Endothelial cell of umbilical vein (primary cell): ENCODE measurements at regions not wholly inside any gene's neighbourhood (a gene's known extent, or its start where the extent isn't known, plus 50 kb on each side); places are given as distances from the start of the nearest gene placed in this dataset.

Experiments
- BruUV-seq: library from RNA; stranded (reverse); fragments of 400-500 nt; replicated peaks from 2 replicates; lab custom pipeline; 2021; lab: Mats Ljungman, UMichigan
- CTCF ChIA-PET: fragments of 300-600, 350-600 bp; sonication (Branson Sonifier 250); formaldehyde crosslinking; loops from one replicate; lab custom pipeline; 2021; ENCODE audit warnings: antibody characterized with exemption, inconsistent platforms; lab: Charles Lee
- POLR2A ChIA-PET: fragments of 300-600, 350-600 bp; sonication (Branson Sonifier 250); formaldehyde crosslinking; loops from one replicate; lab custom pipeline; 2021; ENCODE audit warnings: antibody characterized with exemption, inconsistent platforms; lab: Charles Lee
- DNase-seq: peaks from one replicate; pipeline ENCODE4 v3.0.0-alpha.2; 2011; ENCODE audit warnings: low read depth, low spot score
- FAIRE-seq: peaks from 2 replicates; lab custom pipeline; 2011; peaks lifted over from hg19 to GRCh38; lab: Jason Lieb, UNC
- H2AFZ ChIP-seq: 2 replicates; pipeline ENCODE4 v1.6.0; 2012; ENCODE audit warnings: low read depth, low read length, control low read depth, inconsistent platforms
- H3K27ac ChIP-seq: 2 replicates; pipeline ENCODE4 v1.5.1; 2011; ENCODE audit warnings: low read depth, mild to moderate bottlenecking, control low read depth, low read length, moderate library complexity; ENCODE audit not compliant: insufficient read depth
- H3K27me3 ChIP-seq, 2 experiments: 2 replicates each; pipeline versions ENCODE4 v1.6.0 to v1.6.1; 2011; ENCODE audit warnings: low read length in 2 of 2, mixed read lengths in 1 of 2; ENCODE audit not compliant: control insufficient read depth in 2 of 2, insufficient read depth in 2 of 2
- H3K36me3 ChIP-seq, 2 experiments: 2 replicates in 1 of 2; 3 replicates in 1 of 2; pipeline ENCODE4 v1.5.1; 2011; ENCODE audit warnings: low read length in 2 of 2, mild to moderate bottlenecking in 1 of 2, moderate library complexity in 1 of 2; ENCODE audit not compliant: control insufficient read depth in 2 of 2, insufficient read depth in 2 of 2; ENCODE audit errors: extremely low read depth in 1 of 2
- H3K4me1 ChIP-seq: 3 replicates; pipeline ENCODE4 v1.5.1; 2011; ENCODE audit warnings: mild to moderate bottlenecking, low read length; ENCODE audit not compliant: control insufficient read depth, insufficient read depth; ENCODE audit errors: extremely low read depth
- H3K4me2 ChIP-seq: 2 replicates; pipeline ENCODE4 v1.6.1; 2011; ENCODE audit warnings: low read length, control low read depth, mixed read lengths; ENCODE audit not compliant: insufficient read depth
- H3K4me3 ChIP-seq, 3 experiments: fragments of 200-600 bp in 1 of 3; sonication (generic), shearing (Covaris generic) in 1 of 3; replicated peaks in 1 of 3; 2 replicates each; pipeline ENCODE4 v1.5.1; 2011 to 2016; ENCODE audit warnings: control low read depth in 3 of 3, low read length in 3 of 3, mild to moderate bottlenecking in 2 of 3, inconsistent platforms in 1 of 3, low read depth in 1 of 3, moderate library complexity in 1 of 3; ENCODE audit not compliant: insufficient read depth in 1 of 3
- H3K79me2 ChIP-seq: 2 replicates; pipeline ENCODE4 v1.6.0; 2012; ENCODE audit warnings: low read length, inconsistent platforms; ENCODE audit not compliant: control insufficient read depth, insufficient read depth
- H3K9ac ChIP-seq: replicated peaks from 2 replicates; pipeline ENCODE3; 2011; ENCODE audit warnings: low read length, control low read depth; ENCODE audit not compliant: insufficient read depth; ENCODE audit errors: extremely low read depth
- H3K9me1 ChIP-seq: replicated peaks from 3 replicates; pipeline ENCODE4 v1.6.0; 2011; ENCODE audit warnings: mild to moderate bottlenecking, low read length; ENCODE audit not compliant: control insufficient read depth, insufficient read depth; ENCODE audit errors: extremely low read depth
- H3K9me3 ChIP-seq: replicated peaks from 2 replicates; pipeline ENCODE4 v1.5.1; 2012; ENCODE audit warnings: low read length, inconsistent platforms; ENCODE audit not compliant: control insufficient read depth, insufficient read depth
- H4K20me1 ChIP-seq: replicated peaks from 2 replicates; pipeline ENCODE3; 2011; ENCODE audit warnings: mild to moderate bottlenecking, low read length; ENCODE audit not compliant: control insufficient read depth, insufficient read depth; ENCODE audit errors: extremely low read depth
- CTCF ChIP-seq, 2 donors: IDR thresholded peaks; 1 replicate in 1 of 2; 2 replicates in 1 of 2; pipeline ENCODE4 v1.5.1; 2011; ENCODE audit warnings: low read length in 2 of 2, mild to moderate bottlenecking in 2 of 2, moderate library complexity in 2 of 2, control low read depth in 1 of 2, inconsistent platforms in 1 of 2, low read depth in 1 of 2; ENCODE audit not compliant: insufficient read depth in 1 of 2; ENCODE audit errors: extremely low read depth in 1 of 2
- EZH2 ChIP-seq: IDR thresholded peaks from 2 replicates; pipeline ENCODE4 v1.6.1; 2012; ENCODE audit warnings: borderline replicate concordance, low read depth, mild to moderate bottlenecking, moderate library complexity, low read length, inconsistent platforms; ENCODE audit not compliant: severe bottlenecking
- FOS ChIP-seq: IDR thresholded peaks from 2 replicates; pipeline ENCODE4 v1.6.1; 2011; ENCODE audit warnings: mild to moderate bottlenecking, low read length, moderate library complexity, borderline replicate concordance; ENCODE audit not compliant: insufficient read depth
- GATA2 ChIP-seq: IDR thresholded peaks from 2 replicates; pipeline ENCODE4 v1.7.0; 2011; ENCODE audit warnings: low read depth, mild to moderate bottlenecking, moderate library complexity, mixed read lengths, low read length; ENCODE audit not compliant: insufficient read length, insufficient read depth
- JUN ChIP-seq: IDR thresholded peaks from 2 replicates; pipeline ENCODE4 v1.6.1; 2011; ENCODE audit warnings: borderline replicate concordance, low read depth; ENCODE audit not compliant: insufficient read length, insufficient read depth
- MAX ChIP-seq: IDR thresholded peaks from 2 replicates; pipeline ENCODE4 v1.6.1; 2011; ENCODE audit not compliant: insufficient read depth, insufficient read length
- MYC ChIP-seq: IDR thresholded peaks from one replicate; pipeline ENCODE4 v1.6.1; 2011; ENCODE audit warnings: mild to moderate bottlenecking, low read depth, low read length
- POLR2A ChIP-seq: IDR thresholded peaks from 2 replicates; pipeline ENCODE4 v1.6.1; 2012; ENCODE audit warnings: low read depth, mild to moderate bottlenecking, control low read depth, low read length
- POLR2AphosphoS5 ChIP-seq: IDR thresholded peaks from 2 replicates; pipeline ENCODE4 v1.6.1; 2012; ENCODE audit warnings: low read depth, mild to moderate bottlenecking, control low read depth, low read length, moderate library complexity; ENCODE audit not compliant: insufficient read depth
- dilution Hi-C: fragments of 300-500 bp; cut with MboI; formaldehyde crosslinking; loops from one replicate; pipeline ENCODE4 v1.15.0; 2019; ENCODE audit warnings: low sequenced_read_pairs; ENCODE audit not compliant: extremely low pct_ligation_motif_present
- intact Hi-C: fragments of 100-400 bp; cut with micrococcal nuclease; formaldehyde crosslinking; loops from one replicate; pipeline ENCODE4 v1.10.0; 2022

GRCh38 chr3:159528251-159528895 is 460.3 kb upstream of the IL12A start:
- H4K20me1 ChIP-seq: no peaks in the 10 kb centered on the region
- no TSS peak for BruUV-seq
- H3K4me2 ChIP-seq: no peak overlapping the region
- no peak overlapping the region for H2AFZ ChIP-seq
- FAIRE-seq (no peak), DNase-seq (no peak)
- no peaks in the 10 kb centered on the region for H3K9me1 ChIP-seq
- dilution Hi-C loops (no loop called here), intact Hi-C loops (no loop called here)
- no peaks in the 10 kb centered on the region for H3K4me1 ChIP-seq
- no peak overlapping the region for H3K4me3 ChIP-seq
- no peak overlapping the region for H3K27ac ChIP-seq
- ChIA-PET POLR2A (no interaction called here), CTCF (no interaction called here)
- peaks cover 0 to 3% of the 10 kb centered on the region in 2 experiments for H3K27me3 ChIP-seq
- H3K79me2 ChIP-seq: no peaks in the 10 kb centered on the region
- H3K9me3 ChIP-seq: no peaks in the 10 kb centered on the region
- H3K9ac ChIP-seq: no peak overlapping the region
- no peaks in the 10 kb centered on the region for H3K36me3 ChIP-seq
- TF ChIP-seq MAX: no peak
- TF ChIP-seq CTCF (IDR thresholded peaks at IDR 0.05; ENCODE audit: extremely low read depth in 1 of 2, insufficient read depth in 1 of 2, low read depth in 1 of 2, low read length in 2 of 2): no peak
- TF ChIP-seq JUN: no peak
- no peak for TF ChIP-seq FOS
- no peak for TF ChIP-seq POLR2AphosphoS5
- TF ChIP-seq EZH2: no peak
- no peak for TF ChIP-seq POLR2A
- TF ChIP-seq GATA2: no peak
- TF ChIP-seq MYC: no peak
